ENCODE measurements at regions not wholly inside any gene's neighbourhood (a gene's known extent, or its start where the extent isn't known, plus 50 kb on each side); places are given as distances from the start of the nearest gene placed in this dataset.

DNA sequence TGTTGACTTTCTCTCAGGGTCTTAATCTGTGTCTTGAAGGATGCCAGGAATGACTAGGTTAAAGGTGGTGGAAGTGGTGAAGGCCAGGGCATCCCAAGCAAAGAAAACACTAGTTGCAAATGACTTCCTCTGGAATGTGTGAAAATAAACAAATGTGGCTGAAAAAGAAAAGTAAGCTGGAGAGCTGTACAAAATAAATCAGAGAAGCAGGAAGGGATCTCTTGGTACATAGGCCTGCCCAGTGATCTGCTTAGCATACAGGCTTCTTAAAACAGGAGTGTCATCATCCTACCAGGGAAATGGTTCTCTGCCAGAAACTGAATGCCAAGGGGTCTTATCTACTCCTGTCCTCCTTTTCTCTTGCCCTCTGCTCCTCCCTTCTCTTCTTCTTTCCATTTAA lies 1616.0 kb downstream of the KHDRBS2 start:
- TF ChIP-seq, protein P1, sequence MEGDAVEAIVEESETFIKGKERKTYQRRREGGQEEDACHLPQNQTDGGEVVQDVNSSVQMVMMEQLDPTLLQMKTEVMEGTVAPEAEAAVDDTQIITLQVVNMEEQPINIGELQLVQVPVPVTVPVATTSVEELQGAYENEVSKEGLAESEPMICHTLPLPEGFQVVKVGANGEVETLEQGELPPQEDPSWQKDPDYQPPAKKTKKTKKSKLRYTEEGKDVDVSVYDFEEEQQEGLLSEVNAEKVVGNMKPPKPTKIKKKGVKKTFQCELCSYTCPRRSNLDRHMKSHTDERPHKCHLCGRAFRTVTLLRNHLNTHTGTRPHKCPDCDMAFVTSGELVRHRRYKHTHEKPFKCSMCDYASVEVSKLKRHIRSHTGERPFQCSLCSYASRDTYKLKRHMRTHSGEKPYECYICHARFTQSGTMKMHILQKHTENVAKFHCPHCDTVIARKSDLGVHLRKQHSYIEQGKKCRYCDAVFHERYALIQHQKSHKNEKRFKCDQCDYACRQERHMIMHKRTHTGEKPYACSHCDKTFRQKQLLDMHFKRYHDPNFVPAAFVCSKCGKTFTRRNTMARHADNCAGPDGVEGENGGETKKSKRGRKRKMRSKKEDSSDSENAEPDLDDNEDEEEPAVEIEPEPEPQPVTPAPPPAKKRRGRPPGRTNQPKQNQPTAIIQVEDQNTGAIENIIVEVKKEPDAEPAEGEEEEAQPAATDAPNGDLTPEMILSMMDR (IDR thresholded peaks at IDR 0.05) = no peak
- no peak for TF ChIP-seq POLR2A (IDR thresholded peaks at IDR 0.05)
